K562 (cell line): ENCODE measurements at regions not wholly inside any gene's neighbourhood (a gene's known extent, or its start where the extent isn't known, plus 50 kb on each side); places are given as distances from the start of the nearest gene placed in this dataset.

ENCODE experiments used
- CBFA2T3 ChIP-seq: fragments of 450-650 bp; IDR thresholded peaks from 2 replicates; pipeline ENCODE4 v1.6.1; 2017
- CREBBP ChIP-seq: IDR thresholded peaks from one replicate; pipeline ENCODE4 v1.6.1; 2012; ENCODE audit warnings: low read depth, mild to moderate bottlenecking, control low read depth, inconsistent platforms, low read length
- HMG20B ChIP-seq: fragments of 250-450 bp; sonication (Bioruptor Pico); IDR thresholded peaks from 2 replicates; pipeline ENCODE4 v1.5.0; 2021; ENCODE audit warnings: mild to moderate bottlenecking
- NFE2 ChIP-seq: IDR thresholded peaks from 2 replicates; pipeline ENCODE4 v1.6.1; 2014; ENCODE audit warnings: antibody characterized with exemption, low read depth
- POLR2H ChIP-seq: IDR thresholded peaks from 2 replicates; pipeline ENCODE4 v1.6.1; 2016; ENCODE audit warnings: missing genetic modification characterization, low read depth, mild to moderate bottlenecking, control low read depth, missing compliant biosample characterization, moderate library complexity
- SMAD2 ChIP-seq: fragments of 150-350 bp; IDR thresholded peaks from 2 replicates; pipeline ENCODE4 v1.6.1; 2014; ENCODE audit warnings: low read depth, mild to moderate bottlenecking, low read length
- SREBF1 ChIP-seq: fragments of 150-350 bp; IDR thresholded peaks from 2 replicates; pipeline ENCODE4 v1.6.1; 2014; ENCODE audit warnings: antibody characterized with exemption, low read depth, low read length, borderline replicate concordance
- VEZF1 ChIP-seq: fragments of 200-800 bp; sonication (Bioruptor generic); IDR thresholded peaks from 2 replicates; pipeline ENCODE4 v1.6.1; 2017; ENCODE audit warnings: missing genetic modification characterization, missing compliant biosample characterization
- YBX1 ChIP-seq: fragments of 450-650 bp; IDR thresholded peaks from 2 replicates; pipeline ENCODE4 v1.7.1; 2016; ENCODE audit warnings: mild to moderate bottlenecking
- YY1 ChIP-seq, 3 experiments: IDR thresholded peaks; 2 replicates each; pipeline ENCODE4 v1.6.1; 2011; ENCODE audit warnings: low read length in 2 of 3, mild to moderate bottlenecking in 2 of 3, moderate library complexity in 2 of 3, borderline replicate concordance in 1 of 3, control low read depth in 1 of 3, low read depth in 1 of 3; ENCODE audit not compliant: insufficient read depth in 3 of 3, insufficient replicate concordance in 2 of 3, control insufficient read depth in 1 of 3, insufficient read length in 1 of 3; ENCODE audit errors: extremely low read depth in 1 of 3
- ZNF165 ChIP-seq: fragments of 250-450 bp; sonication (Bioruptor Pico); IDR thresholded peaks from 2 replicates; pipeline ENCODE4 v1.4.0; 2020; ENCODE audit warnings: borderline replicate concordance
- ZNF175 ChIP-seq: fragments of 200-800 bp; sonication (Bioruptor generic); IDR thresholded peaks from 2 replicates; pipeline ENCODE4 v1.6.1; 2016; ENCODE audit warnings: low read depth, mild to moderate bottlenecking, missing genetic modification characterization, missing compliant biosample characterization
- ZNF766 ChIP-seq: fragments of 200-800 bp; sonication (Bioruptor generic); conservative IDR thresholded peaks from 2 replicates; pipeline ENCODE4 v1.6.1; 2016; ENCODE audit warnings: missing genetic modification characterization, missing compliant biosample characterization
- TF ChIP-seq, protein P1 (sequence below), 2 experiments: fragments of 450-650 bp in 1 of 2; sonication (generic) in 1 of 2; formaldehyde crosslinking in 1 of 2; IDR thresholded peaks; 2 replicates each; pipeline versions ENCODE4 v1.7.1 to v1.9.0; 2016 to 2022; ENCODE audit warnings: inconsistent platforms in 1 of 2, mild to moderate bottlenecking in 1 of 2, missing genetic modification reagents in 1 of 2
- TF ChIP-seq, protein P2 (sequence below): sonication (generic); formaldehyde crosslinking; IDR thresholded peaks from 2 replicates; pipeline ENCODE4 v1.8.1; 2022; ENCODE audit warnings: missing genetic modification reagents

DNA sequence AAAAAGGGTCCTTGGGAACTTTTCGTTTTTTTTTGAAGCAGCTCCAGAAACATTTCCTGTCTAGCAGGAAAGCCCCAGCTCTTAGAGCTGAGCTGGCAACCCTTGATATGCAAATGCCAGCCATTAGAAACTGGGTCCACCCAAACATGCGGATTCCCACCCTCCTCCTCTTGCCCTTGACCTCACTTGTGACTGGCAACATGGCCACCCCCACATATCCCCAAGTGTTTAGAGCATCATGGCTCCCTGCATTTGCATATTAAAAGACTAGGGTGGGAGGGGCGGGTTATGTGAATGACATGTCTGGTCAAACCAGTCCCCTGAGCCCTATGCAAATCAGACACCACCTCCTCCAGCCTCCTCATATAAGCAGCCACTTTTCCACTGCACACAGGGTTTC, 671.1 kb downstream of the FAT4 start (continued):
- no peak for TF ChIP-seq CREBBP
- TF ChIP-seq, protein P1, sequence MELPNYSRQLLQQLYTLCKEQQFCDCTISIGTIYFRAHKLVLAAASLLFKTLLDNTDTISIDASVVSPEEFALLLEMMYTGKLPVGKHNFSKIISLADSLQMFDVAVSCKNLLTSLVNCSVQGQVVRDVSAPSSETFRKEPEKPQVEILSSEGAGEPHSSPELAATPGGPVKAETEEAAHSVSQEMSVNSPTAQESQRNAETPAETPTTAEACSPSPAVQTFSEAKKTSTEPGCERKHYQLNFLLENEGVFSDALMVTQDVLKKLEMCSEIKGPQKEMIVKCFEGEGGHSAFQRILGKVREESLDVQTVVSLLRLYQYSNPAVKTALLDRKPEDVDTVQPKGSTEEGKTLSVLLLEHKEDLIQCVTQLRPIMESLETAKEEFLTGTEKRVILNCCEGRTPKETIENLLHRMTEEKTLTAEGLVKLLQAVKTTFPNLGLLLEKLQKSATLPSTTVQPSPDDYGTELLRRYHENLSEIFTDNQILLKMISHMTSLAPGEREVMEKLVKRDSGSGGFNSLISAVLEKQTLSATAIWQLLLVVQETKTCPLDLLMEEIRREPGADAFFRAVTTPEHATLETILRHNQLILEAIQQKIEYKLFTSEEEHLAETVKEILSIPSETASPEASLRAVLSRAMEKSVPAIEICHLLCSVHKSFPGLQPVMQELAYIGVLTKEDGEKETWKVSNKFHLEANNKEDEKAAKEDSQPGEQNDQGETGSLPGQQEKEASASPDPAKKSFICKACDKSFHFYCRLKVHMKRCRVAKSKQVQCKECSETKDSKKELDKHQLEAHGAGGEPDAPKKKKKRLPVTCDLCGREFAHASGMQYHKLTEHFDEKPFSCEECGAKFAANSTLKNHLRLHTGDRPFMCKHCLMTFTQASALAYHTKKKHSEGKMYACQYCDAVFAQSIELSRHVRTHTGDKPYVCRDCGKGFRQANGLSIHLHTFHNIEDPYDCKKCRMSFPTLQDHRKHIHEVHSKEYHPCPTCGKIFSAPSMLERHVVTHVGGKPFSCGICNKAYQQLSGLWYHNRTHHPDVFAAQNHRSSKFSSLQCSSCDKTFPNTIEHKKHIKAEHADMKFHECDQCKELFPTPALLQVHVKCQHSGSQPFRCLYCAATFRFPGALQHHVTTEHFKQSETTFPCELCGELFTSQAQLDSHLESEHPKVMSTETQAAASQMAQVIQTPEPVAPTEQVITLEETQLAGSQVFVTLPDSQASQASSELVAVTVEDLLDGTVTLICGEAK (IDR thresholded peaks at IDR 0.05), result no peak
- TF ChIP-seq, protein P1 (CRISPR knock-in tag; IDR thresholded peaks at IDR 0.05), result no peak
- TF ChIP-seq NFE2, result no peak
- TF ChIP-seq VEZF1 (CRISPR knock-in tag), result peak; percentile 46; the same call in 1 of the 2 replicates
- no peak for TF ChIP-seq HMG20B (CRISPR knock-in tag)
- no peak for TF ChIP-seq YBX1
- TF ChIP-seq CBFA2T3, result no peak
- no peak for TF ChIP-seq ZNF175 (CRISPR knock-in tag)
- TF ChIP-seq, protein P2, sequence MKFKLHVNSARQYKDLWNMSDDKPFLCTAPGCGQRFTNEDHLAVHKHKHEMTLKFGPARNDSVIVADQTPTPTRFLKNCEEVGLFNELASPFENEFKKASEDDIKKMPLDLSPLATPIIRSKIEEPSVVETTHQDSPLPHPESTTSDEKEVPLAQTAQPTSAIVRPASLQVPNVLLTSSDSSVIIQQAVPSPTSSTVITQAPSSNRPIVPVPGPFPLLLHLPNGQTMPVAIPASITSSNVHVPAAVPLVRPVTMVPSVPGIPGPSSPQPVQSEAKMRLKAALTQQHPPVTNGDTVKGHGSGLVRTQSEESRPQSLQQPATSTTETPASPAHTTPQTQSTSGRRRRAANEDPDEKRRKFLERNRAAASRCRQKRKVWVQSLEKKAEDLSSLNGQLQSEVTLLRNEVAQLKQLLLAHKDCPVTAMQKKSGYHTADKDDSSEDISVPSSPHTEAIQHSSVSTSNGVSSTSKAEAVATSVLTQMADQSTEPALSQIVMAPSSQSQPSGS (CRISPR knock-in tag), result no peak
- no peak for TF ChIP-seq ZNF165 (CRISPR knock-in tag)
- TF ChIP-seq SMAD2, result no peak
- TF ChIP-seq YY1 (IDR thresholded peaks at IDR 0.05; ENCODE audit: borderline replicate concordance in 1 of 3, control insufficient read depth in 1 of 3, extremely low read depth in 1 of 3, insufficient read depth in 3 of 3, insufficient read length in 1 of 3, insufficient replicate concordance in 2 of 3, low read depth in 1 of 3, low read length in 2 of 3), result peak in 2 of 3 experiments; percentile 30 to 74
- 0 out of 2 replicates have a peak, but pooled peaks have one; percentile 43 for TF ChIP-seq ZNF766
- TF ChIP-seq SREBF1, result no peak
- TF ChIP-seq POLR2H, result peak; percentile 63
